Vagina (tissue), 2 donors: ENCODE measurements at regions not wholly inside any gene's neighbourhood (a gene's known extent, or its start where the extent isn't known, plus 50 kb on each side); places are given as distances from the start of the nearest gene placed in this dataset.

Experiments
- POLR2AphosphoS5 ChIP-seq, 2 donors: sonication (generic); formaldehyde crosslinking; IDR thresholded peaks; one replicate each; pipeline ENCODE4 v1.9.0; 2017; ENCODE audit warnings: antibody characterized with exemption in 2 of 2, mild to moderate bottlenecking in 2 of 2, low read depth in 1 of 2; ENCODE audit not compliant: insufficient read depth in 1 of 2
- TF ChIP-seq, protein P1 (sequence below), 3 experiments: fragments of 450-650 bp in 2 of 3; fragments of 200-600 bp in 1 of 3; sonication (generic) in 1 of 3; IDR thresholded peaks; one replicate each; pipeline ENCODE4 v1.5.1; 2017 to 2019; ENCODE audit warnings: antibody characterized with exemption in 3 of 3, mild to moderate bottlenecking in 2 of 3, moderate library complexity in 2 of 3

DNA sequence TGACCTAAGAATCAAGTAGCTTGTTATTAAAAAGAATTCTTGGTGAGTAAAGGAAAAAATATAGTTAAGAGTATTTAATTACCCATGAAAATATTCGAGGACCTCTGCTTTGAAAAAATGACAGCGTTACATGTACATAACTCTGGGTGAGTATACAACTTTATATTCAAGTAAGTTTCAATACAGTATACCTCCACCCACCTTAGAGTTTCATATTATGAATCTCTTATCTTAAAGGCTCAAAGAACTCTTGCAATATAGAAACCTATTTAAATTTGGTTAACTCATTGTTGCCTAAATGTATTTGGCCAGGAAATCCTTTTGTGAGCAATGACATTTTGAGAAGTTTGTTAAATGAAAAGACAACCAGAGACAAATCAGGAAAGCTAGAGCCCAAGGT, 138.2 kb downstream of the QDPR start:
- TF ChIP-seq, protein P1, sequence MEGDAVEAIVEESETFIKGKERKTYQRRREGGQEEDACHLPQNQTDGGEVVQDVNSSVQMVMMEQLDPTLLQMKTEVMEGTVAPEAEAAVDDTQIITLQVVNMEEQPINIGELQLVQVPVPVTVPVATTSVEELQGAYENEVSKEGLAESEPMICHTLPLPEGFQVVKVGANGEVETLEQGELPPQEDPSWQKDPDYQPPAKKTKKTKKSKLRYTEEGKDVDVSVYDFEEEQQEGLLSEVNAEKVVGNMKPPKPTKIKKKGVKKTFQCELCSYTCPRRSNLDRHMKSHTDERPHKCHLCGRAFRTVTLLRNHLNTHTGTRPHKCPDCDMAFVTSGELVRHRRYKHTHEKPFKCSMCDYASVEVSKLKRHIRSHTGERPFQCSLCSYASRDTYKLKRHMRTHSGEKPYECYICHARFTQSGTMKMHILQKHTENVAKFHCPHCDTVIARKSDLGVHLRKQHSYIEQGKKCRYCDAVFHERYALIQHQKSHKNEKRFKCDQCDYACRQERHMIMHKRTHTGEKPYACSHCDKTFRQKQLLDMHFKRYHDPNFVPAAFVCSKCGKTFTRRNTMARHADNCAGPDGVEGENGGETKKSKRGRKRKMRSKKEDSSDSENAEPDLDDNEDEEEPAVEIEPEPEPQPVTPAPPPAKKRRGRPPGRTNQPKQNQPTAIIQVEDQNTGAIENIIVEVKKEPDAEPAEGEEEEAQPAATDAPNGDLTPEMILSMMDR (IDR thresholded peaks at IDR 0.05) = no peak
- TF ChIP-seq POLR2AphosphoS5 (IDR thresholded peaks at IDR 0.05; ENCODE audit: insufficient read depth in 1 of 2, low read depth in 1 of 2) = no peak
